ENCODE measurements at regions not wholly inside any gene's neighbourhood (a gene's known extent, or its start where the extent isn't known, plus 50 kb on each side); places are given as distances from the start of the nearest gene placed in this dataset.

DNA sequence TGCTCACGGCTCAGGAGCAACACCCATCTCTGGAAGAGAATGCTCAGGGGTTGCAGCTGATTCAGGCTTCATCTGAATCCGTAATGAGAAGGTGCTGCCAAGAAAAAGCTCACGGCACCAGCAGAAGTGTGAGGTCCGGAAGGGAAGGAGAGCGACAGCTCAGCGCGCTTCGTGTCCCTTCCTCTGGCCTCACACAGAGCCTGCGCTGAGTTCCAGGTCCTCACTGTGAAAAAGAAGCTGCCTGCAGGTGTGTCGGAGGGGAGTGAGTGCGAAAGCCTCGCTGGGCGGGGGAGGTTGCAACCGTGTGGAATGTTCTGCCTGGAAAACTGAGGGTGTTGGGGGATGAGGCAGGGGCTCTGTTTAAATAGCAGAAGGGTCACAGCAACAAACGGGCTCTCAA is 76.2 kb upstream of the TWIST2 start:
- in situ Hi-C loops (cut with HindIII; ENCODE audit: low pct_unique_long_range_greater_than_20kb, low sequenced_read_pairs) (no loop called here), intact Hi-C loops (cut with micrococcal nuclease; ENCODE audit: unreplicated experiment) (no loop called here)
- TF ChIP-seq, protein P1, sequence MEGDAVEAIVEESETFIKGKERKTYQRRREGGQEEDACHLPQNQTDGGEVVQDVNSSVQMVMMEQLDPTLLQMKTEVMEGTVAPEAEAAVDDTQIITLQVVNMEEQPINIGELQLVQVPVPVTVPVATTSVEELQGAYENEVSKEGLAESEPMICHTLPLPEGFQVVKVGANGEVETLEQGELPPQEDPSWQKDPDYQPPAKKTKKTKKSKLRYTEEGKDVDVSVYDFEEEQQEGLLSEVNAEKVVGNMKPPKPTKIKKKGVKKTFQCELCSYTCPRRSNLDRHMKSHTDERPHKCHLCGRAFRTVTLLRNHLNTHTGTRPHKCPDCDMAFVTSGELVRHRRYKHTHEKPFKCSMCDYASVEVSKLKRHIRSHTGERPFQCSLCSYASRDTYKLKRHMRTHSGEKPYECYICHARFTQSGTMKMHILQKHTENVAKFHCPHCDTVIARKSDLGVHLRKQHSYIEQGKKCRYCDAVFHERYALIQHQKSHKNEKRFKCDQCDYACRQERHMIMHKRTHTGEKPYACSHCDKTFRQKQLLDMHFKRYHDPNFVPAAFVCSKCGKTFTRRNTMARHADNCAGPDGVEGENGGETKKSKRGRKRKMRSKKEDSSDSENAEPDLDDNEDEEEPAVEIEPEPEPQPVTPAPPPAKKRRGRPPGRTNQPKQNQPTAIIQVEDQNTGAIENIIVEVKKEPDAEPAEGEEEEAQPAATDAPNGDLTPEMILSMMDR (IDR thresholded peaks at IDR 0.05) = no peak
- TF ChIP-seq POLR2AphosphoS5 (IDR thresholded peaks at IDR 0.05; ENCODE audit: low read depth, low read length) = no peak
- no peak for TF ChIP-seq TCF7L2 (IDR thresholded peaks at IDR 0.05; ENCODE audit: low read depth, low read length)
- TF ChIP-seq, protein P2, sequence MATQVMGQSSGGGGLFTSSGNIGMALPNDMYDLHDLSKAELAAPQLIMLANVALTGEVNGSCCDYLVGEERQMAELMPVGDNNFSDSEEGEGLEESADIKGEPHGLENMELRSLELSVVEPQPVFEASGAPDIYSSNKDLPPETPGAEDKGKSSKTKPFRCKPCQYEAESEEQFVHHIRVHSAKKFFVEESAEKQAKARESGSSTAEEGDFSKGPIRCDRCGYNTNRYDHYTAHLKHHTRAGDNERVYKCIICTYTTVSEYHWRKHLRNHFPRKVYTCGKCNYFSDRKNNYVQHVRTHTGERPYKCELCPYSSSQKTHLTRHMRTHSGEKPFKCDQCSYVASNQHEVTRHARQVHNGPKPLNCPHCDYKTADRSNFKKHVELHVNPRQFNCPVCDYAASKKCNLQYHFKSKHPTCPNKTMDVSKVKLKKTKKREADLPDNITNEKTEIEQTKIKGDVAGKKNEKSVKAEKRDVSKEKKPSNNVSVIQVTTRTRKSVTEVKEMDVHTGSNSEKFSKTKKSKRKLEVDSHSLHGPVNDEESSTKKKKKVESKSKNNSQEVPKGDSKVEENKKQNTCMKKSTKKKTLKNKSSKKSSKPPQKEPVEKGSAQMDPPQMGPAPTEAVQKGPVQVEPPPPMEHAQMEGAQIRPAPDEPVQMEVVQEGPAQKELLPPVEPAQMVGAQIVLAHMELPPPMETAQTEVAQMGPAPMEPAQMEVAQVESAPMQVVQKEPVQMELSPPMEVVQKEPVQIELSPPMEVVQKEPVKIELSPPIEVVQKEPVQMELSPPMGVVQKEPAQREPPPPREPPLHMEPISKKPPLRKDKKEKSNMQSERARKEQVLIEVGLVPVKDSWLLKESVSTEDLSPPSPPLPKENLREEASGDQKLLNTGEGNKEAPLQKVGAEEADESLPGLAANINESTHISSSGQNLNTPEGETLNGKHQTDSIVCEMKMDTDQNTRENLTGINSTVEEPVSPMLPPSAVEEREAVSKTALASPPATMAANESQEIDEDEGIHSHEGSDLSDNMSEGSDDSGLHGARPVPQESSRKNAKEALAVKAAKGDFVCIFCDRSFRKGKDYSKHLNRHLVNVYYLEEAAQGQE (IDR thresholded peaks at IDR 0.05; ENCODE audit: insufficient read depth in 1 of 2, low read depth in 2 of 2, low read length in 1 of 2) = no peak
- no peak for TF ChIP-seq SIN3A (IDR thresholded peaks at IDR 0.05; ENCODE audit: borderline replicate concordance, insufficient read depth, low read depth, low read length)
- no peaks in the 10 kb centered on the region for H3K36me3 ChIP-seq (ENCODE audit: control insufficient read depth, insufficient read depth, low read length)
- no peak overlapping the region for H3K27ac ChIP-seq (ENCODE audit: low read length)
- CTCF ChIA-PET = no interaction called here
- BruUV-seq (replicated peaks) = no TSS peak
- H3K4me1 ChIP-seq (ENCODE audit: control insufficient read depth, insufficient read depth, low read length) = no peaks in the 10 kb centered on the region
- DNase-seq (ENCODE audit: low read depth, low spot score) (no peak), ATAC-seq (no peak)
- no peak overlapping the region for H3K4me3 ChIP-seq (ENCODE audit: low read depth in 2 of 2, low read length in 2 of 2)
- no peaks in the 10 kb centered on the region for H3K27me3 ChIP-seq (ENCODE audit: control insufficient read depth, insufficient read depth, low read length)
- peaks cover 13% of the 10 kb centered on the region; the same call in 1 of the 2 replicates for H3K9me3 ChIP-seq (ENCODE audit: control insufficient read depth, insufficient read depth, low read depth, low read length)
- POLR2A ChIA-PET = no interaction called here

DNA sequence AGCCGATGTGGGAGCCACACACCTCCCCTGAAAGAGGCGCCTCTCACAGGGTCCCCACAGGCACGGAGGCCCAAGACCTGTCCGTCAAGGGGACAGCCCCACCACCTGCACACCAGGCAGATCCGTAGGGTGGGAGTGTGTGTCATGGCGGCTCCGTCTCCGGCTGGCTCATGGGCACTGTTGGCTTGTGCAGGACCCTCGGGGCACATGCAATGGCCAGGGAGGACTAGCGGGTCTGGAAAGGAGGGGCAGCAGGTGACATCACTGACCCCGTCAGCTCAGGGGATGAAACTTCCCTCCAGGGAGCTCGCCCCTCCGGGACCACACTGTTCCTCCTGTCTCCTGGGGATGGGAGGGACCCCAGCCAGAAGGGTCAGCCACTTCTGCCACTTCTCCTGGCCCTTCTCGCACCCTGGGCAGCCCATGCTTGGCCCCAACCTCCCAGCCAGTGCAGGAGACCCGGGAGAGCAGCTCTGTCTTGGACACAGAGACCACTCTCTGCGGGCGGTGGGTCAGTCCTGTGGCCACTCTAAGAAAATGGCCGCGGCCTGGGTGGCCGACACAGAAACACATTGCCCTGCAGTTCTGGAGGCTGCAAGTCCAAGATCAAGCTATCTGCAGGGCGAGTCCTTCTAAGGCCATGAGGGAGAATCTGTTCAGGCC is 75.1 kb upstream of the TWIST2 start:
- ATAC-seq (no peak), DNase-seq (ENCODE audit: low read depth, low spot score) (no peak)
- no peaks in the 10 kb centered on the region for H3K36me3 ChIP-seq (ENCODE audit: control insufficient read depth, insufficient read depth, low read length)
- H3K27ac ChIP-seq (ENCODE audit: low read length) = no peak overlapping the region
- H3K27me3 ChIP-seq (ENCODE audit: control insufficient read depth, insufficient read depth, low read length) = no peaks in the 10 kb centered on the region
- H3K9me3 ChIP-seq (ENCODE audit: control insufficient read depth, insufficient read depth, low read depth, low read length) = peaks cover 8% of the 10 kb centered on the region; the same call in 1 of the 2 replicates
- in situ Hi-C loops (cut with HindIII; ENCODE audit: low pct_unique_long_range_greater_than_20kb, low sequenced_read_pairs) = no loop called here
- no peaks in the 10 kb centered on the region for H3K4me1 ChIP-seq (ENCODE audit: control insufficient read depth, insufficient read depth, low read length)
- BruUV-seq (replicated peaks) = no TSS peak
- H3K4me3 ChIP-seq (ENCODE audit: low read depth in 2 of 2, low read length in 2 of 2) = no peak overlapping the region
- TF ChIP-seq, protein P1 (IDR thresholded peaks at IDR 0.05) = no peak
- no peak for TF ChIP-seq POLR2AphosphoS5 (IDR thresholded peaks at IDR 0.05; ENCODE audit: low read depth, low read length)
- no peak for TF ChIP-seq TCF7L2 (IDR thresholded peaks at IDR 0.05; ENCODE audit: low read depth, low read length)
- TF ChIP-seq, protein P2 (IDR thresholded peaks at IDR 0.05; ENCODE audit: insufficient read depth in 1 of 2, low read depth in 2 of 2, low read length in 1 of 2) = no peak
- no peak for TF ChIP-seq SIN3A (IDR thresholded peaks at IDR 0.05; ENCODE audit: borderline replicate concordance, insufficient read depth, low read depth, low read length)
- CTCF ChIA-PET = no interaction called here
- intact Hi-C loops (cut with micrococcal nuclease; ENCODE audit: unreplicated experiment) = no loop called here
- POLR2A ChIA-PET = no interaction called here
